Stomach (tissue), 4 donors: ENCODE measurements at regions not wholly inside any gene's neighbourhood (a gene's known extent, or its start where the extent isn't known, plus 50 kb on each side); places are given as distances from the start of the nearest gene placed in this dataset.

Experiments used
- EP300 ChIP-seq: sonication (generic); formaldehyde crosslinking; IDR thresholded peaks from one replicate; pipeline ENCODE4 v1.6.1; 2017; ENCODE audit warnings: antibody characterized with exemption
- POLR2A ChIP-seq, 4 donors: fragments of 450-650 bp; IDR thresholded peaks; one replicate each; pipeline ENCODE4 v1.6.1; 2016; ENCODE audit warnings: antibody characterized with exemption in 4 of 4, control low read depth in 2 of 4, mild to moderate bottlenecking in 1 of 4, moderate library complexity in 1 of 4
- POLR2AphosphoS5 ChIP-seq, 3 donors: sonication (generic); formaldehyde crosslinking; IDR thresholded peaks; one replicate each; pipeline ENCODE4 v1.6.1; 2016; ENCODE audit warnings: antibody characterized with exemption in 3 of 3
- TF ChIP-seq, protein P1 (sequence below), 7 experiments: fragments of 450-650 bp in 4 of 7; fragments of 200-600 bp in 3 of 7; sonication (generic) in 3 of 7; IDR thresholded peaks; one replicate each; pipeline ENCODE4 v1.5.1; 2016 to 2019; ENCODE audit warnings: antibody characterized with exemption in 7 of 7, control low read depth in 2 of 7, mild to moderate bottlenecking in 1 of 7

DNA sequence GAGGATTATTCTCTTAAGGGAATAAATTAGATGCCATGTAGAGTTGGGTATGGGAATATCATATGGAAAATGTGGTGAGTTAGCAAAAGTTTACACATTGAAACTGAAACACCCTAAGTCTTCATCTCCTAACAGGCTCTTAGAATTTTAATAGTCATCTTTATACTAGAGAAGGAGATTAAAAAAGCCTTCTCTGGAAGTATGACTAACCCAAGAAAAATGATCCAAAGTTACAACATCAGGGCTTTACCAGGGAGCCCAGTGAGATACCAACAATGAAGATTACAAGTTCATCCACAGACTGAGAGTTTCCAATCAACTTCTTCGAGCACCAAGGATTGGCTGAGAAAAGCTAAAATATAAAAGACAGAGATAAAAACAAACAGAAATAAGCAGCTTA lies 70.0 kb upstream of the KIAA0040 start:
- TF ChIP-seq, protein P1, sequence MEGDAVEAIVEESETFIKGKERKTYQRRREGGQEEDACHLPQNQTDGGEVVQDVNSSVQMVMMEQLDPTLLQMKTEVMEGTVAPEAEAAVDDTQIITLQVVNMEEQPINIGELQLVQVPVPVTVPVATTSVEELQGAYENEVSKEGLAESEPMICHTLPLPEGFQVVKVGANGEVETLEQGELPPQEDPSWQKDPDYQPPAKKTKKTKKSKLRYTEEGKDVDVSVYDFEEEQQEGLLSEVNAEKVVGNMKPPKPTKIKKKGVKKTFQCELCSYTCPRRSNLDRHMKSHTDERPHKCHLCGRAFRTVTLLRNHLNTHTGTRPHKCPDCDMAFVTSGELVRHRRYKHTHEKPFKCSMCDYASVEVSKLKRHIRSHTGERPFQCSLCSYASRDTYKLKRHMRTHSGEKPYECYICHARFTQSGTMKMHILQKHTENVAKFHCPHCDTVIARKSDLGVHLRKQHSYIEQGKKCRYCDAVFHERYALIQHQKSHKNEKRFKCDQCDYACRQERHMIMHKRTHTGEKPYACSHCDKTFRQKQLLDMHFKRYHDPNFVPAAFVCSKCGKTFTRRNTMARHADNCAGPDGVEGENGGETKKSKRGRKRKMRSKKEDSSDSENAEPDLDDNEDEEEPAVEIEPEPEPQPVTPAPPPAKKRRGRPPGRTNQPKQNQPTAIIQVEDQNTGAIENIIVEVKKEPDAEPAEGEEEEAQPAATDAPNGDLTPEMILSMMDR (IDR thresholded peaks at IDR 0.05) = no peak
- TF ChIP-seq POLR2A (IDR thresholded peaks at IDR 0.05) = no peak
- no peak for TF ChIP-seq POLR2AphosphoS5 (IDR thresholded peaks at IDR 0.05)
- no peak for TF ChIP-seq EP300
